ENCODE measurements at regions not wholly inside any gene's neighbourhood (a gene's known extent, or its start where the extent isn't known, plus 50 kb on each side); places are given as distances from the start of the nearest gene placed in this dataset.

DNA sequence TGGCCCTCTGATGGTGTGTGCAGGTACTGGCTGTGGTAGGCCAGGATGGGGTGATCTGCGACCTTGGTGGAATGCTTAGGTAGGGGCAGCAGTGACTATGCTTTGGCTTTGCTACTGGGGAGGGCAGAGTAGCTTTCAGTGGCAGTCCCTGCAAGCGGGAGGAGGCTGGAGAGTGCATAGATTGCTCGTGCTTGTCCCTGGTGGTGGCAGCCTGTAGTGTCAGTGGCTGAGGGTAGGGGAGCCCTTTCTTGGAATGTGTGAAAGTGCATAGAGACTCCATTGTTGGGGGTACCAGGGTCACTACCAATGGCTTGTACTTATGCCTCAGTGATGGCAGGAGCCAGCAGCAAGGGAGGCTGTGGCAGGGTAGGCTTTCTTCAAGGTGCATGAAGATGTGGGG is 582.6 kb downstream of the MRPL39 start (continued):
- TF ChIP-seq, protein P1, sequence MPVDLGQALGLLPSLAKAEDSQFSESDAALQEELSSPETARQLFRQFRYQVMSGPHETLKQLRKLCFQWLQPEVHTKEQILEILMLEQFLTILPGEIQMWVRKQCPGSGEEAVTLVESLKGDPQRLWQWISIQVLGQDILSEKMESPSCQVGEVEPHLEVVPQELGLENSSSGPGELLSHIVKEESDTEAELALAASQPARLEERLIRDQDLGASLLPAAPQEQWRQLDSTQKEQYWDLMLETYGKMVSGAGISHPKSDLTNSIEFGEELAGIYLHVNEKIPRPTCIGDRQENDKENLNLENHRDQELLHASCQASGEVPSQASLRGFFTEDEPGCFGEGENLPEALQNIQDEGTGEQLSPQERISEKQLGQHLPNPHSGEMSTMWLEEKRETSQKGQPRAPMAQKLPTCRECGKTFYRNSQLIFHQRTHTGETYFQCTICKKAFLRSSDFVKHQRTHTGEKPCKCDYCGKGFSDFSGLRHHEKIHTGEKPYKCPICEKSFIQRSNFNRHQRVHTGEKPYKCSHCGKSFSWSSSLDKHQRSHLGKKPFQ (tag by site-specific recombination; IDR thresholded peaks at IDR 0.05), result no peak
- TF ChIP-seq, protein P2, sequence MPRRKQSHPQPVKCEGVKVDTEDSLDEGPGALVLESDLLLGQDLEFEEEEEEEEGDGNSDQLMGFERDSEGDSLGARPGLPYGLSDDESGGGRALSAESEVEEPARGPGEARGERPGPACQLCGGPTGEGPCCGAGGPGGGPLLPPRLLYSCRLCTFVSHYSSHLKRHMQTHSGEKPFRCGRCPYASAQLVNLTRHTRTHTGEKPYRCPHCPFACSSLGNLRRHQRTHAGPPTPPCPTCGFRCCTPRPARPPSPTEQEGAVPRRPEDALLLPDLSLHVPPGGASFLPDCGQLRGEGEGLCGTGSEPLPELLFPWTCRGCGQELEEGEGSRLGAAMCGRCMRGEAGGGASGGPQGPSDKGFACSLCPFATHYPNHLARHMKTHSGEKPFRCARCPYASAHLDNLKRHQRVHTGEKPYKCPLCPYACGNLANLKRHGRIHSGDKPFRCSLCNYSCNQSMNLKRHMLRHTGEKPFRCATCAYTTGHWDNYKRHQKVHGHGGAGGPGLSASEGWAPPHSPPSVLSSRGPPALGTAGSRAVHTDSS (tag by site-specific recombination; IDR thresholded peaks at IDR 0.05), result no peak
- no peak for TF ChIP-seq KLF10 (tag by site-specific recombination; IDR thresholded peaks at IDR 0.05)

DNA sequence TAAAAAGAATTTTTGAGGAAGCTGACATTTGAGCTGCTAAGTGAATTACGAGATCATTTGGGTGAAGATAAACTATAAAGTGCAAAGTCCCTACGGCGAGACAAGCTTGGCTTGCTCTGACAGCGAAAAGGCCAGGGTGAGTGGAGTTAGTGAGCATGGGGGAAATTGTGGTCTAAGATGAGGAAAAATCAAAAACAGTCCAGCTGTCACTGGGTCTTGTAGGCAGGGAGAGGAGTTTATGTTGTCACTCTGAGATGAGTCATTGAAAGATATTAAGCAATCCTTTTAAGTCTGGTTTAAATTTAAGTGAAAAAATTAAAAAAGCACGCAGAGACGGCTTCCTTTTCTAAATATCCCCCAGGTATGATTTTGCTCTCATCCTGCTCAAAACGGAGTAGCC is 601.9 kb downstream of the MRPL39 start:
- Histone ChIP-seq H3K4me3 (ENCODE audit: low read depth, low read length) (no peak overlapping the region), H3K27ac (ENCODE audit: extremely low read depth, low read depth, low read length) (no peak overlapping the region), H3K9me3 (ENCODE audit: control insufficient read depth, insufficient read depth, low read depth, low read length) (no peaks in the 10 kb centered on the region; the same call in 1 of the 2 replicates), H3K36me3 (ENCODE audit: control insufficient read depth in 2 of 2, insufficient read depth in 1 of 2, low read length in 2 of 2) (no peaks in the 10 kb centered on the region), H3K4me1 (ENCODE audit: control insufficient read depth, insufficient read depth, low read length) (no peaks in the 10 kb centered on the region)
- TF ChIP-seq ZNF302 (tag by site-specific recombination; IDR thresholded peaks at IDR 0.05; ENCODE audit: low read depth), result no peak
- TF ChIP-seq, protein P3, sequence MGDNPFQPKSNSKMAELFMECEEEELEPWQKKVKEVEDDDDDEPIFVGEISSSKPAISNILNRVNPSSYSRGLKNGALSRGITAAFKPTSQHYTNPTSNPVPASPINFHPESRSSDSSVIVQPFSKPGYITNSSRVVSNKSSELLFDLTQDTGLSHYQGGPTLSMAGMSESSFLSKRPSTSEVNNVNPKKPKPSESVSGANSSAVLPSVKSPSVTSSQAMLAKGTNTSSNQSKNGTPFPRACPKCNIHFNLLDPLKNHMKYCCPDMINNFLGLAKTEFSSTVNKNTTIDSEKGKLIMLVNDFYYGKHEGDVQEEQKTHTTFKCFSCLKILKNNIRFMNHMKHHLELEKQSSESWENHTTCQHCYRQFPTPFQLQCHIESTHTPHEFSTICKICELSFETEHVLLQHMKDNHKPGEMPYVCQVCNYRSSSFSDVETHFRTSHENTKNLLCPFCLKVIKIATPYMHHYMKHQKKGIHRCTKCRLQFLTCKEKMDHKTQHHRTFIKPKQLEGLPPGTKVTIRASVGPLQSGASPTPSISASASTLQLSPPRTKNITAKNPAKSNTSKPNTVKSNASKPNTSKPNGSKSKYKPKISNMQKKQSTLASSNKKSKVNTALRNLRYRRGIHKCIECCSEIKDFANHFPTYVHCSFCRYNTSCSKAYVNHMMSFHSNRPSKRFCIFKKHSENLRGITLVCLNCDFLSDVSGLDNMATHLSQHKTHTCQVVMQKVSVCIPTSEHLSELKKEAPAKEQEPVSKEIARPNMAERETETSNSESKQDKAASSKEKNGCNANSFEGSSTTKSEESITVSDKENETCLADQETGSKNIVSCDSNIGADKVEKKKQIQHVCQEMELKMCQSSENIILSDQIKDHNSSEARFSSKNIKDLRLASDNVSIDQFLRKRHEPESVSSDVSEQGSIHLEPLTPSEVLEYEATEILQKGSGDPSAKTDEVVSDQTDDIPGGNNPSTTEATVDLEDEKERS (tag by site-specific recombination; IDR thresholded peaks at IDR 0.05), result no peak
- TF ChIP-seq, protein P4, sequence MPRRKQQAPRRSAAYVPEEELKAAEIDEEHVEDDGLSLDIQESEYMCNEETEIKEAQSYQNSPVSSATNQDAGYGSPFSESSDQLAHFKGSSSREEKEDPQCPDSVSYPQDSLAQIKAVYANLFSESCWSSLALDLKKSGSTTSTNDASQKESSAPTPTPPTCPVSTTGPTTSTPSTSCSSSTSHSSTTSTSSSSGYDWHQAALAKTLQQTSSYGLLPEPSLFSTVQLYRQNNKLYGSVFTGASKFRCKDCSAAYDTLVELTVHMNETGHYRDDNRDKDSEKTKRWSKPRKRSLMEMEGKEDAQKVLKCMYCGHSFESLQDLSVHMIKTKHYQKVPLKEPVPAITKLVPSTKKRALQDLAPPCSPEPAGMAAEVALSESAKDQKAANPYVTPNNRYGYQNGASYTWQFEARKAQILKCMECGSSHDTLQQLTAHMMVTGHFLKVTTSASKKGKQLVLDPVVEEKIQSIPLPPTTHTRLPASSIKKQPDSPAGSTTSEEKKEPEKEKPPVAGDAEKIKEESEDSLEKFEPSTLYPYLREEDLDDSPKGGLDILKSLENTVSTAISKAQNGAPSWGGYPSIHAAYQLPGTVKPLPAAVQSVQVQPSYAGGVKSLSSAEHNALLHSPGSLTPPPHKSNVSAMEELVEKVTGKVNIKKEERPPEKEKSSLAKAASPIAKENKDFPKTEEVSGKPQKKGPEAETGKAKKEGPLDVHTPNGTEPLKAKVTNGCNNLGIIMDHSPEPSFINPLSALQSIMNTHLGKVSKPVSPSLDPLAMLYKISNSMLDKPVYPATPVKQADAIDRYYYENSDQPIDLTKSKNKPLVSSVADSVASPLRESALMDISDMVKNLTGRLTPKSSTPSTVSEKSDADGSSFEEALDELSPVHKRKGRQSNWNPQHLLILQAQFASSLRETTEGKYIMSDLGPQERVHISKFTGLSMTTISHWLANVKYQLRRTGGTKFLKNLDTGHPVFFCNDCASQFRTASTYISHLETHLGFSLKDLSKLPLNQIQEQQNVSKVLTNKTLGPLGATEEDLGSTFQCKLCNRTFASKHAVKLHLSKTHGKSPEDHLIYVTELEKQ (tag by site-specific recombination; IDR thresholded peaks at IDR 0.05; ENCODE audit: borderline replicate concordance), result no peak
- TF ChIP-seq ZNF350 (tag by site-specific recombination; IDR thresholded peaks at IDR 0.05), result no peak
- TF ChIP-seq ZNF211 (tag by site-specific recombination; IDR thresholded peaks at IDR 0.05; ENCODE audit: low read depth), result no peak
- TF ChIP-seq KLF9 (tag by site-specific recombination; IDR thresholded peaks at IDR 0.05; ENCODE audit: low read depth), result no peak
- TF ChIP-seq ZNF501 (tag by site-specific recombination; IDR thresholded peaks at IDR 0.05), result no peak
- TF ChIP-seq ZNF701 (tag by site-specific recombination; IDR thresholded peaks at IDR 0.05), result no peak
- no peak for TF ChIP-seq ZNF391 (tag by site-specific recombination; IDR thresholded peaks at IDR 0.05; ENCODE audit: borderline replicate concordance, low read depth)
- TF ChIP-seq ZNF785 (tag by site-specific recombination; IDR thresholded peaks at IDR 0.05), result no peak
- TF ChIP-seq, protein P5, sequence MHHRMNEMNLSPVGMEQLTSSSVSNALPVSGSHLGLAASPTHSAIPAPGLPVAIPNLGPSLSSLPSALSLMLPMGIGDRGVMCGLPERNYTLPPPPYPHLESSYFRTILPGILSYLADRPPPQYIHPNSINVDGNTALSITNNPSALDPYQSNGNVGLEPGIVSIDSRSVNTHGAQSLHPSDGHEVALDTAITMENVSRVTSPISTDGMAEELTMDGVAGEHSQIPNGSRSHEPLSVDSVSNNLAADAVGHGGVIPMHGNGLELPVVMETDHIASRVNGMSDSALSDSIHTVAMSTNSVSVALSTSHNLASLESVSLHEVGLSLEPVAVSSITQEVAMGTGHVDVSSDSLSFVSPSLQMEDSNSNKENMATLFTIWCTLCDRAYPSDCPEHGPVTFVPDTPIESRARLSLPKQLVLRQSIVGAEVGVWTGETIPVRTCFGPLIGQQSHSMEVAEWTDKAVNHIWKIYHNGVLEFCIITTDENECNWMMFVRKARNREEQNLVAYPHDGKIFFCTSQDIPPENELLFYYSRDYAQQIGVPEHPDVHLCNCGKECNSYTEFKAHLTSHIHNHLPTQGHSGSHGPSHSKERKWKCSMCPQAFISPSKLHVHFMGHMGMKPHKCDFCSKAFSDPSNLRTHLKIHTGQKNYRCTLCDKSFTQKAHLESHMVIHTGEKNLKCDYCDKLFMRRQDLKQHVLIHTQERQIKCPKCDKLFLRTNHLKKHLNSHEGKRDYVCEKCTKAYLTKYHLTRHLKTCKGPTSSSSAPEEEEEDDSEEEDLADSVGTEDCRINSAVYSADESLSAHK (tag by site-specific recombination; IDR thresholded peaks at IDR 0.05), result no peak
- TF ChIP-seq, protein P6, sequence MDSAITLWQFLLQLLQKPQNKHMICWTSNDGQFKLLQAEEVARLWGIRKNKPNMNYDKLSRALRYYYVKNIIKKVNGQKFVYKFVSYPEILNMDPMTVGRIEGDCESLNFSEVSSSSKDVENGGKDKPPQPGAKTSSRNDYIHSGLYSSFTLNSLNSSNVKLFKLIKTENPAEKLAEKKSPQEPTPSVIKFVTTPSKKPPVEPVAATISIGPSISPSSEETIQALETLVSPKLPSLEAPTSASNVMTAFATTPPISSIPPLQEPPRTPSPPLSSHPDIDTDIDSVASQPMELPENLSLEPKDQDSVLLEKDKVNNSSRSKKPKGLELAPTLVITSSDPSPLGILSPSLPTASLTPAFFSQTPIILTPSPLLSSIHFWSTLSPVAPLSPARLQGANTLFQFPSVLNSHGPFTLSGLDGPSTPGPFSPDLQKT (IDR thresholded peaks at IDR 0.05; ENCODE audit: borderline replicate concordance, low read depth, low read length), result no peak
- no peak for TF ChIP-seq ZBTB7A (tag by site-specific recombination; IDR thresholded peaks at IDR 0.05; ENCODE audit: low read depth)
- ChIA-PET POLR2A (no interaction called here), CTCF (interaction anchor here (0.6 kb wide), 1 partner anchor 83 kb away, joined by 3 read pairs; no protein-coding TSS in a partner anchor)

Measured in HEK293 (cell line).